DND-41 (cell line): ENCODE measurements at regions not wholly inside any gene's neighbourhood (a gene's known extent, or its start where the extent isn't known, plus 50 kb on each side); places are given as distances from the start of the nearest gene placed in this dataset.

Source experiments
- ATAC-seq: fragments of 200-7000 bp; cut with Tn5 transposase; 3 replicates; pipeline ENCODE4 v1.9.1; 2021; ENCODE audit warnings: low read depth; ENCODE audit not compliant: insufficient read depth
- DNase-seq: peaks from one replicate; pipeline ENCODE4 v3.0.0-alpha.2; 2020
- H2AFZ ChIP-seq: 2 replicates; pipeline ENCODE4 v1.6.0; 2012; ENCODE audit warnings: low read depth, low read length
- H3K27ac ChIP-seq: 2 replicates; pipeline ENCODE4 v1.5.1; 2012; ENCODE audit warnings: low read length, inconsistent platforms
- H3K27me3 ChIP-seq: fragments of 200-600 bp; sonication (generic); 2 replicates; pipeline ENCODE4 v1.6.0; 2012; ENCODE audit warnings: low read length, mild to moderate bottlenecking, inconsistent platforms; ENCODE audit not compliant: insufficient read depth, poor library complexity
- H3K36me3 ChIP-seq: 2 replicates; pipeline ENCODE4 v1.5.1; 2012; ENCODE audit warnings: low read length, inconsistent platforms; ENCODE audit not compliant: insufficient read depth
- H3K4me1 ChIP-seq: 2 replicates; pipeline ENCODE4 v1.5.1; 2012; ENCODE audit warnings: mild to moderate bottlenecking, low read length; ENCODE audit not compliant: insufficient read depth
- H3K4me2 ChIP-seq: 2 replicates; pipeline ENCODE4 v1.6.0; 2012; ENCODE audit warnings: mild to moderate bottlenecking, moderate library complexity, low read length, inconsistent platforms; ENCODE audit not compliant: insufficient read depth
- H3K4me3 ChIP-seq, 2 experiments: fragments of 200-600 bp in 1 of 2; shearing (Covaris generic) in 1 of 2; 2 replicates each; pipeline ENCODE4 v1.5.1; 2012 to 2016; ENCODE audit warnings: inconsistent platforms in 2 of 2, low read length in 2 of 2, mild to moderate bottlenecking in 2 of 2, low read depth in 1 of 2, moderate library complexity in 1 of 2
- H3K79me2 ChIP-seq: 2 replicates; pipeline ENCODE4 v1.6.0; 2012; ENCODE audit warnings: low read length, inconsistent platforms; ENCODE audit not compliant: insufficient read depth
- H3K9ac ChIP-seq: 2 replicates; pipeline ENCODE4 v1.6.0; 2012; ENCODE audit warnings: low read depth, mild to moderate bottlenecking, inconsistent platforms, low read length, moderate library complexity
- H3K9me3 ChIP-seq: 2 replicates; pipeline ENCODE4 v1.5.1; 2012; ENCODE audit warnings: low read length, moderate library complexity, mild to moderate bottlenecking, inconsistent platforms; ENCODE audit not compliant: insufficient read depth, severe bottlenecking
- H4K20me1 ChIP-seq: 2 replicates; pipeline ENCODE4 v1.6.0; 2012; ENCODE audit warnings: low read length; ENCODE audit not compliant: insufficient read depth
- EZH2 ChIP-seq: IDR thresholded peaks from 3 replicates; pipeline ENCODE4 v1.6.1; 2012; ENCODE audit warnings: borderline replicate concordance, low read depth, mild to moderate bottlenecking, moderate library complexity, low read length, inconsistent platforms; ENCODE audit not compliant: severe bottlenecking
- TF ChIP-seq, protein P1 (sequence below): IDR thresholded peaks from 2 replicates; pipeline ENCODE4 v1.5.1; 2012; ENCODE audit warnings: borderline replicate concordance, low read length, moderate library complexity, mild to moderate bottlenecking; ENCODE audit not compliant: poor library complexity, severe bottlenecking; ENCODE audit errors: extremely low read depth

DNA sequence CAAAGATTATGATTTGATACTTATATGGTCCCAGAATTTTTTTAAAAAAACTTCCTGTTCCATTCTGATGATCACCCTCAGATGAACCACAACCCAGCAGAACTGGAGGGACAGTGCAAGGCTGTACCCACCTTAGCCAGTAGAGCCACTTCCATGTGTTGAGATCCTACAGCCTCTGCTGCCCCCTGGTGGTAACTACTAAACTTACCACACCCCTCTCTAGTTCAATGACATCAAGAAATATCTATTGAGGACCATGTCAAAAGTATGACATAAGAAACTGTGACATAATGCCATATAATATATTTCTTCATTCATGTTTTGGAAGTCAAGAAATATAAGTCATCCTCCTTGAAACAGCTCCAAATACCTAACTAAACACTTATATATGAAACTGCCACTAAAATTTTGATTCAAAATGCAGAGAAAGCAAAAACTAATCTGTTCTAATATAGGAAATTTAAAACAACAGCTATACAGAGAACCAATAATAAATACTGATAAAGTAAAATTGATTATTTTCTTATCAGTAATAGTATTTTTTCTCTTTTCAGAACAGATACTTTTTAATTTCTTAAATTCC is 412.6 kb downstream of the KCTD12 start:
- Histone ChIP-seq H3K4me2 (no peak overlapping the region), H2AFZ (no peak overlapping the region), H3K27me3 (no peaks in the 10 kb centered on the region), H3K9me3 (no peaks in the 10 kb centered on the region), H3K79me2 (no peaks in the 10 kb centered on the region), H4K20me1 (no peaks in the 10 kb centered on the region), H3K9ac (no peak overlapping the region), H3K4me3 (no peak overlapping the region), H3K27ac (no peak overlapping the region), H3K4me1 (no peaks in the 10 kb centered on the region), H3K36me3 (no peaks in the 10 kb centered on the region)
- DNase-seq (peak; percentile 71), ATAC-seq (peak; percentile 99)
- TF ChIP-seq, protein P1, sequence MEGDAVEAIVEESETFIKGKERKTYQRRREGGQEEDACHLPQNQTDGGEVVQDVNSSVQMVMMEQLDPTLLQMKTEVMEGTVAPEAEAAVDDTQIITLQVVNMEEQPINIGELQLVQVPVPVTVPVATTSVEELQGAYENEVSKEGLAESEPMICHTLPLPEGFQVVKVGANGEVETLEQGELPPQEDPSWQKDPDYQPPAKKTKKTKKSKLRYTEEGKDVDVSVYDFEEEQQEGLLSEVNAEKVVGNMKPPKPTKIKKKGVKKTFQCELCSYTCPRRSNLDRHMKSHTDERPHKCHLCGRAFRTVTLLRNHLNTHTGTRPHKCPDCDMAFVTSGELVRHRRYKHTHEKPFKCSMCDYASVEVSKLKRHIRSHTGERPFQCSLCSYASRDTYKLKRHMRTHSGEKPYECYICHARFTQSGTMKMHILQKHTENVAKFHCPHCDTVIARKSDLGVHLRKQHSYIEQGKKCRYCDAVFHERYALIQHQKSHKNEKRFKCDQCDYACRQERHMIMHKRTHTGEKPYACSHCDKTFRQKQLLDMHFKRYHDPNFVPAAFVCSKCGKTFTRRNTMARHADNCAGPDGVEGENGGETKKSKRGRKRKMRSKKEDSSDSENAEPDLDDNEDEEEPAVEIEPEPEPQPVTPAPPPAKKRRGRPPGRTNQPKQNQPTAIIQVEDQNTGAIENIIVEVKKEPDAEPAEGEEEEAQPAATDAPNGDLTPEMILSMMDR = peak; percentile 86
- TF ChIP-seq EZH2 = no peak

DNA sequence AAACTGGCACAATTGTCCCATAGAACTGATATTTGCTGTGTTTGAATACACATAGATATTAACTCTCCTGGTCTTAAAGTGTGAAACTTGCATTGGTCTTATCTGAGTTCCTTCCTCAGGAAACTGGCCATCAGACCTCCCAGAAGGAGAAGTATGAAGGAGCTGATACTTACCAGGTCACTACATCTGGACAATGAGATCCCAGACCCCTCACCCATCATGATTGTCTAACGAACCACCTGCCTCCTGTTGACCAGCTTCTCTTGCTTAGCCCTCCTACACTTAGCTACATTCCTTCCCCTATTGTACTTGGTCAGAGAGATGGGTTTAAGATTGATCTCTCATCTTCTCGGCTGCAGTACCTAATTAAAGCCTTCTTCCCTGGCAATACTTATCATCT is 413.3 kb downstream of the KCTD12 start:
- H3K9ac ChIP-seq = no peak overlapping the region
- H3K27ac ChIP-seq = no peak overlapping the region
- DNase-seq = no peak
- H3K79me2 ChIP-seq = no peaks in the 10 kb centered on the region
- H2AFZ ChIP-seq = no peak overlapping the region
- no peak overlapping the region for H3K4me2 ChIP-seq
- no peak for TF ChIP-seq EZH2
- TF ChIP-seq, protein P1 = no peak
- H4K20me1 ChIP-seq = no peaks in the 10 kb centered on the region
- no peak for ATAC-seq
- H3K4me3 ChIP-seq = no peak overlapping the region
- H3K27me3 ChIP-seq = no peaks in the 10 kb centered on the region
- H3K9me3 ChIP-seq = no peaks in the 10 kb centered on the region
- no peaks in the 10 kb centered on the region for H3K4me1 ChIP-seq
- no peaks in the 10 kb centered on the region for H3K36me3 ChIP-seq

DNA sequence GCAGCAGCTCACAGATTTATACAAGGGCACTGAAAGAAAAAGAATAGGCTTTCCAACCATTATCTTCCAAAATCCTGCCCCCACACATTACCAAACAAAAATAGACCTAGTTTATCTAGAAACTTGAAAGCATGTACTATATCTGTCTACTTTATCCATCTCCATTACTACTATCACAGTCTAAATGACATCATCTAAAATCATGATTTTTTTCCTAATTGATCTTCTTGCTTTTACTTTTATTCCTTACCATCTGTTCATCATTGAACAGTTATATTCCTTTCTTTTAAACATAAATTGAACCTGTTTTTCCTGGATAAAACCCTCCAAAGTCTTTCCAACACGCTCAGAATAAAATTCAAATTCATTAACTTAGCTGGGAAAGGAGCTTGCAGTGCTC is 414.7 kb downstream of the KCTD12 start:
- TF ChIP-seq, protein P1 = no peak
- ATAC-seq = no peak

DNA sequence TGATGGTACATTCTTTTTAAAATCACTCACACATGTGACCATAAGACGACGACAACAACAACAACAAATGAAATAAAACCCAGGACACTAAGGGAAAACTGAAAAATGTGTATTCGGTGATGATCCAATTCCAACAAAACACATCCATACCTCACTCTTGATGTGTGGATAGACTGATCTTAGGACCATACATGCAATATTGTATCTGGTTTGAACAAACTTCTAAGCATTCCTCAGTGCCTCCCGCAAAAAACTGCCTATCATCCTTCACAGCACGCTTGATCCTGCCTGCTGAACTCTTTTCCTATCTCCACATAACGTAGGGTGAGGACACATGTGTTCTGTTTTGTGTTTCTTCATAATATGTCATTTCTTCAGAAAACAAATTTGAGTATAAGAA is 415.2 kb downstream of the KCTD12 start:
- H3K9ac ChIP-seq = no peak overlapping the region
- no peak overlapping the region for H3K4me2 ChIP-seq
- no peaks in the 10 kb centered on the region for H4K20me1 ChIP-seq
- ATAC-seq (no peak), DNase-seq (no peak)
- no peaks in the 10 kb centered on the region for H3K36me3 ChIP-seq
- H3K4me1 ChIP-seq = no peaks in the 10 kb centered on the region
- H3K4me3 ChIP-seq = no peak overlapping the region
- H3K27me3 ChIP-seq = no peaks in the 10 kb centered on the region
- H3K9me3 ChIP-seq = no peaks in the 10 kb centered on the region
- no peak overlapping the region for H3K27ac ChIP-seq
- TF ChIP-seq EZH2 = no peak
- TF ChIP-seq, protein P1 = no peak
- H2AFZ ChIP-seq = no peak overlapping the region
- H3K79me2 ChIP-seq = no peaks in the 10 kb centered on the region

More for the DNA sequence above, 414.7 kb downstream of the KCTD12 start:
- Histone ChIP-seq H3K27ac (no peak overlapping the region), H3K27me3 (no peaks in the 10 kb centered on the region), H3K4me3 (no peak overlapping the region), H2AFZ (no peak overlapping the region), H3K79me2 (no peaks in the 10 kb centered on the region), H3K4me1 (no peaks in the 10 kb centered on the region), H4K20me1 (no peaks in the 10 kb centered on the region), H3K9ac (no peak overlapping the region), H3K9me3 (no peaks in the 10 kb centered on the region), H3K4me2 (no peak overlapping the region), H3K36me3 (no peaks in the 10 kb centered on the region)
- DNase-seq = no peak
